OCI-LY1 (cell line): ENCODE measurements at regions not wholly inside any gene's neighbourhood (a gene's known extent, or its start where the extent isn't known, plus 50 kb on each side); places are given as distances from the start of the nearest gene placed in this dataset.

Experiments
- H2AFZ ChIP-seq: fragments of 200-600 bp; sonication (generic), shearing (Covaris generic); 2 replicates; pipeline ENCODE4 v1.6.0; 2014; ENCODE audit warnings: antibody characterized with exemption, mild to moderate bottlenecking, low read length
- H3F3A ChIP-seq: fragments of 200-600 bp; sonication (generic), shearing (Covaris generic); 2 replicates; pipeline ENCODE4 v1.6.0; 2014; ENCODE audit warnings: mild to moderate bottlenecking, antibody characterized with exemption, low read length, moderate library complexity; ENCODE audit not compliant: insufficient read depth
- H3K27ac ChIP-seq: fragments of 200-600 bp; sonication (generic); 2 replicates; pipeline ENCODE4 v1.5.1; 2014; ENCODE audit warnings: low read length, mixed run types, mild to moderate bottlenecking, low read depth; ENCODE audit not compliant: poor library complexity, severe bottlenecking
- H3K27me3 ChIP-seq: fragments of 200-600 bp; sonication (generic); 2 replicates; pipeline ENCODE4 v1.6.0; 2014; ENCODE audit warnings: antibody characterized with exemption, mild to moderate bottlenecking, low read length, moderate library complexity; ENCODE audit not compliant: insufficient read depth
- H3K36me3 ChIP-seq: fragments of 200-600 bp; sonication (generic); 2 replicates; pipeline ENCODE4 v1.6.1; 2014; ENCODE audit warnings: mild to moderate bottlenecking, antibody characterized with exemption, low read length, moderate library complexity, mixed read lengths; ENCODE audit not compliant: insufficient read depth
- H3K4me1 ChIP-seq: fragments of 200-600 bp; sonication (generic); 2 replicates; pipeline ENCODE4 v1.5.1; 2014; ENCODE audit warnings: mild to moderate bottlenecking, low read length, moderate library complexity; ENCODE audit not compliant: insufficient read depth, severe bottlenecking
- H3K4me2 ChIP-seq: fragments of 200-600 bp; sonication (generic), shearing (Covaris generic); 2 replicates; pipeline ENCODE4 v1.6.1; 2014; ENCODE audit warnings: low read length
- H3K4me3 ChIP-seq: fragments of 200-600 bp; sonication (generic); 2 replicates; pipeline ENCODE4 v1.5.1; 2014; ENCODE audit warnings: low read length, low read depth, mild to moderate bottlenecking, mixed read lengths; ENCODE audit not compliant: poor library complexity, severe bottlenecking
- H3K79me2 ChIP-seq: fragments of 200-600 bp; shearing (Covaris generic); 2 replicates; pipeline ENCODE4 v1.6.1; 2016; ENCODE audit warnings: mixed run types, low read length, mixed read lengths; ENCODE audit not compliant: insufficient read depth
- H3K9ac ChIP-seq: fragments of 200-600 bp; sonication (generic), shearing (Covaris generic); 2 replicates; pipeline ENCODE4 v1.6.1; 2014; ENCODE audit warnings: mild to moderate bottlenecking, low read length, mixed read lengths
- H3K9me2 ChIP-seq: fragments of 200-600 bp; sonication (generic), shearing (Covaris generic); 2 replicates; pipeline ENCODE4 v1.6.1; 2014; ENCODE audit warnings: low read depth, mild to moderate bottlenecking, low read length, mixed read lengths
- H3K9me3 ChIP-seq: fragments of 200-600 bp; shearing (Covaris generic); 2 replicates; pipeline ENCODE4 v1.6.1; 2014; ENCODE audit warnings: low read length, mixed read lengths
- H4K20me1 ChIP-seq: fragments of 200-600 bp; sonication (generic), shearing (Covaris generic); 2 replicates; pipeline ENCODE4 v1.6.0; 2016; ENCODE audit warnings: mild to moderate bottlenecking, low read length; ENCODE audit not compliant: insufficient read depth
- CTCF ChIP-seq: fragments of 200-600 bp; sonication (generic), shearing (Covaris generic); IDR thresholded peaks from 2 replicates; pipeline ENCODE4 v1.5.1; 2017; ENCODE audit warnings: mild to moderate bottlenecking, antibody characterized with exemption, low read length, moderate library complexity, mixed read lengths
- EZH2 ChIP-seq: fragments of 200-600 bp; sonication (generic), shearing (Covaris generic); IDR thresholded peaks from 2 replicates; pipeline ENCODE4 v1.8.0; 2017; ENCODE audit warnings: borderline replicate concordance, mixed run types, mild to moderate bottlenecking, antibody characterized with exemption, low read length, moderate library complexity, mixed read lengths

GRCh38 chr1:209398313-209398991 is 185.1 kb upstream of the CAMK1G start:
- Histone ChIP-seq H4K20me1 (no peaks in the 10 kb centered on the region), H3K36me3 (no peaks in the 10 kb centered on the region), H2AFZ (no peak overlapping the region), H3K27me3 (no peaks in the 10 kb centered on the region), H3K4me1 (no peaks in the 10 kb centered on the region), H3K9ac (no peak overlapping the region), H3K9me3 (no peaks in the 10 kb centered on the region), H3K4me3 (no peak overlapping the region), H3F3A (no peaks in the 10 kb centered on the region), H3K9me2 (no peaks in the 10 kb centered on the region), H3K79me2 (no peaks in the 10 kb centered on the region), H3K4me2 (no peak overlapping the region), H3K27ac (no peak overlapping the region)
- no peak for TF ChIP-seq EZH2
- TF ChIP-seq CTCF: no peak

GRCh38 chr1:209399800-209400199 is 183.7 kb upstream of the CAMK1G start:
- Histone ChIP-seq H3K4me2 (no peak overlapping the region), H3K27me3 (no peaks in the 10 kb centered on the region), H3K4me3 (no peak overlapping the region), H3K4me1 (no peaks in the 10 kb centered on the region), H3F3A (no peaks in the 10 kb centered on the region), H3K36me3 (no peaks in the 10 kb centered on the region), H3K9me2 (no peaks in the 10 kb centered on the region), H3K79me2 (no peaks in the 10 kb centered on the region), H4K20me1 (no peaks in the 10 kb centered on the region), H3K9ac (no peak overlapping the region), H3K27ac (no peak overlapping the region), H2AFZ (no peak overlapping the region), H3K9me3 (no peaks in the 10 kb centered on the region)
- no peak for TF ChIP-seq CTCF
- no peak for TF ChIP-seq EZH2

- H3K27me3 ChIP-seq: no peaks in the 10 kb centered on the region
- no peaks in the 10 kb centered on the region for H3K79me2 ChIP-seq
- H3K9me3 ChIP-seq: no peaks in the 10 kb centered on the region
- no peaks in the 10 kb centered on the region for H3F3A ChIP-seq
- no peak overlapping the region for H3K27ac ChIP-seq
- H3K9me2 ChIP-seq: no peaks in the 10 kb centered on the region
- H4K20me1 ChIP-seq: no peaks in the 10 kb centered on the region
- no peak for TF ChIP-seq CTCF
- no peak for TF ChIP-seq EZH2
- H3K4me3 ChIP-seq: no peak overlapping the region
- no peaks in the 10 kb centered on the region for H3K36me3 ChIP-seq
- H3K9ac ChIP-seq: no peak overlapping the region
- no peak overlapping the region for H3K4me2 ChIP-seq
- no peak overlapping the region for H2AFZ ChIP-seq
- H3K4me1 ChIP-seq: no peaks in the 10 kb centered on the region
These were observed 182.9 kb upstream of the CAMK1G start for GRCh38 chr1:209400351-209401220.
